ENCODE measurements at regions not wholly inside any gene's neighbourhood (a gene's known extent, or its start where the extent isn't known, plus 50 kb on each side); places are given as distances from the start of the nearest gene placed in this dataset.
"Not testable (repeated sequence)": the region's sequence is repeated elsewhere in the genome, so short reads cannot be mapped to it uniquely, and the experiment has no call there.

- no peak for TF ChIP-seq CTCF (IDR thresholded peaks at IDR 0.05)
- WGBS, 3 donors = 65 to 72% (median 68%) methylated on average over 8 of the region's 8 CpGs
- Histone ChIP-seq H3K4me3 (no peak overlapping the region), H3K36me3 (ENCODE audit: insufficient read depth in 1 of 2, low read depth in 1 of 2) (no peaks in the 10 kb centered on the region), H3K27ac (no peak overlapping the region), H3K9me3 (no peaks in the 10 kb centered on the region), H3K27me3 (ENCODE audit: insufficient read depth in 3 of 3, low read length in 2 of 3) (peaks cover 0 to under 1% (median 0%) of the 10 kb centered on the region in 3 donors), H3K4me1 (no peaks in the 10 kb centered on the region)
- no peak for ATAC-seq
- intact Hi-C loops (cut with DNase I) = loop anchor here in 1 of 2 donors (5.0 kb wide), 1 partner anchor 188 kb away; no protein-coding TSS in a partner anchor
- DNase-seq = no peak
Measured at GRCh38 chr11:114959953-114960505, 281.7 kb downstream of the NXPE2 start.

- DNase-seq; H3K4me1 ChIP-seq; H3K4me3 ChIP-seq; ATAC-seq; H3K27ac ChIP-seq; H3K27me3 ChIP-seq (ENCODE audit: insufficient read depth in 3 of 3, low read length in 2 of 3); H3K36me3 ChIP-seq (ENCODE audit: insufficient read depth in 1 of 2, low read depth in 1 of 2); intact Hi-C loops (cut with DNase I); H3K9me3 ChIP-seq: not testable (repeated sequence)
- 91 to 96% (median 95%) methylated on average over 10 to 12 of the region's 21 CpGs for WGBS, 3 donors
Measured at GRCh38 chr11:114960819-114961218, 282.5 kb downstream of the NXPE2 start.

- H3K4me1 ChIP-seq = no peaks in the 10 kb centered on the region
- 78 to 82% (median 82%) methylated on average over 4 of the region's 4 CpGs for WGBS, 3 donors
- no peaks in the 10 kb centered on the region for H3K9me3 ChIP-seq
- no peaks in the 10 kb centered on the region for H3K36me3 ChIP-seq (ENCODE audit: insufficient read depth in 1 of 2, low read depth in 1 of 2)
- intact Hi-C loops (cut with DNase I) = no loop called here
- no peak for DNase-seq
- H3K27me3 ChIP-seq (ENCODE audit: insufficient read depth in 3 of 3, low read length in 2 of 3) = peaks cover 0 to 2% (median 0%) of the 10 kb centered on the region in 3 donors
- H3K4me3 ChIP-seq = no peak overlapping the region
- no peak overlapping the region for H3K27ac ChIP-seq
- no peak for TF ChIP-seq CTCF (IDR thresholded peaks at IDR 0.05)
- ATAC-seq = no peak
Measured at GRCh38 chr11:114964676-114965214, 286.4 kb downstream of the NXPE2 start.

DNA sequence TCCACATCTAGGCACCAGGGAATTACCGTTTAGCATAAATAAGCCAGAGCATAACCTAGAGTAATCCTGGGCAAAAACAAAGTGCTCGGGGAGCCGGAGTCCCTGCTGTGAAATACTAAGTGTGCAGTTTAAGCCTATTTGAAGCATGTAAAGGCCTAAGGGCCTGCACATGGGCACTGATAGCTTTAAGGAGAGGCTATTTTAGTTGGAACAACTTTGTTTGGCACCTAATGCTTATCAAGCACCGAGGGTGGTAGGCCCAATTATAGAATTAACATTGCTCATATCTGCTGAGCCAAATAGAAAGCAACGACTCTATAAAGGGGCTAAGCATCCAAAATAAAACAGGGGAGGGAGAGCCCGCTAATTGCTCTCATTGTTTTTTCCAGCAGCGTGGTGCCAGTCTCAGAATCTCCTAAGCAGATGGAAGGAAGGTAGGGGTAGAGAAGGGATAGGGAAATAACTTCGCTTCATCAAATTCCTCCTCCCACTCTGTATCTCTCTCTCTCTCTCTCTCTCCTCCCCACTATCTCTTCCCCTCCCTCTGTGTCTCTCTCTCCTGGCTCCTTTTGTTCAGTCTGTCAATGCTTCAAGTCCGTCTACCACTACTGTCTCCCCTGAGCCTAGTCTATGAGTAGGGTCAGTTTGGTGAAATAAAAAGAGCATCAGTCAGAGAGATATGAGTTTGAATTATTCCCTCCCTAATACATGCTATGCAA lies 292.8 kb downstream of the NXPE2 start:
- no peaks in the 10 kb centered on the region for H3K27me3 ChIP-seq (ENCODE audit: insufficient read depth in 3 of 3, low read length in 2 of 3)
- TF ChIP-seq CTCF (IDR thresholded peaks at IDR 0.05) = no peak
- ATAC-seq (no peak), DNase-seq (no peak)
- no peaks in the 10 kb centered on the region for H3K36me3 ChIP-seq (ENCODE audit: insufficient read depth in 1 of 2, low read depth in 1 of 2)
- H3K4me1 ChIP-seq = no peaks in the 10 kb centered on the region
- 78 to 84% (median 81%) methylated on average over 9 of the region's 9 CpGs for WGBS, 3 donors
- intact Hi-C loops (cut with DNase I) = no loop called here
- H3K27ac ChIP-seq = no peak overlapping the region
- no peak overlapping the region for H3K4me3 ChIP-seq
- no peaks in the 10 kb centered on the region for H3K9me3 ChIP-seq

- H3K9me3 ChIP-seq = no peaks in the 10 kb centered on the region
- no peaks in the 10 kb centered on the region for H3K36me3 ChIP-seq (ENCODE audit: insufficient read depth in 1 of 2, low read depth in 1 of 2)
- DNase-seq (no peak), ATAC-seq (no peak)
- no peaks in the 10 kb centered on the region for H3K4me1 ChIP-seq
- WGBS, 3 donors = 39 to 57% (median 54%) methylated on average over 2 of the region's 2 CpGs
- no peak for TF ChIP-seq CTCF (IDR thresholded peaks at IDR 0.05)
- H3K27ac ChIP-seq = no peak overlapping the region
- H3K27me3 ChIP-seq (ENCODE audit: insufficient read depth in 3 of 3, low read length in 2 of 3) = no peaks in the 10 kb centered on the region
- intact Hi-C loops (cut with DNase I) = no loop called here
- no peak overlapping the region for H3K4me3 ChIP-seq
Measured at GRCh38 chr11:114972105-114972504, 293.8 kb downstream of the NXPE2 start.

Data from psoas muscle (tissue), 7 donors.